SIG-M5 treated with dmso at 0.1 percent for 504 hours (cell line): ENCODE measurements at regions not wholly inside any gene's neighbourhood (a gene's known extent, or its start where the extent isn't known, plus 50 kb on each side); places are given as distances from the start of the nearest gene placed in this dataset.
"Not testable (repeated sequence)": the region's sequence is repeated elsewhere in the genome, so short reads cannot be mapped to it uniquely, and the experiment has no call there.

Source experiments
- DNase-seq: peaks from one replicate; lab custom pipeline; 2025; ENCODE audit not compliant: unreplicated experiment; lab: John Stamatoyannopoulos, UW

- no peak for DNase-seq
Observed at GRCh38 chr20:7151676-7152470, 384.4 kb downstream of the BMP2 start.

DNA sequence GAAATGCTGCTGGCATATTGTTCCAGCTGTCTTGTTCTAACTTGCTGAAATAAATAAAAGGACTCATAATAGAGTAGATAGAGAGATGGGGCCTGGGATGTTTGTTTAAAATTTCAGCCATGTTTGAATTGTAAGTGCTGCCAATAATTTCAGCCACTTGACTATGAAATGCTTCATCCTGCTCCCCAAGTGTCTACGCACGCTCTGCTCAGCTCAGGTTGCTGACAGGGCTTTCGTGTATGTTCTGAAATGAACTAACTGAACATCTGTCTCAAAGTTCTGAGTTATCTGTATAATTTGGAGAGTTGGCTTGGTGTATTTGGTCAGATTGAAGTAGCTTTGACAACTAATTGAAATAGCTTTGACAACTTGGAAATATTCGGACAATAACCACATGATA is 387.8 kb downstream of the BMP2 start:
- no peak for DNase-seq

DNA sequence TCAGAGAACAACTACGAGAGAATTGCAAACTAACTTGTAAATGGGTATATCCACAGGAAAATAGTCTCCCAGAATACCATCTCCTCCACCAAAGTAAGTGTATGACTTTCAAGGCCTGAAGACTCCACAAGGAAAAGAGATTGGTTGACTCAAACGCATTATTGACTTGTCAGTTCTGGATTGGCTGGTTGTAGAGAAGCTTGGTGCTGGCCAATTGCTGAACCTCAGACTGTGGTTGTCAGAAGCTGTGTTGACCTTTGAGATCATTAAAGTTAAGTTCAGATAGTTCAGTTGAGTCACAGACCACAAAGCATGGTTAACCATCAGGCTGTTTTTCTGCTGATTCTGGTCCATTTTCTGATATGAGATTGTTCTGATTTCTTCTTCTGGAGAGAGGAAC is 388.3 kb downstream of the BMP2 start:
- no peak for DNase-seq

- DNase-seq = no peak
Observed at GRCh38 chr20:7159903-7160302, 392.4 kb downstream of the BMP2 start.

DNA sequence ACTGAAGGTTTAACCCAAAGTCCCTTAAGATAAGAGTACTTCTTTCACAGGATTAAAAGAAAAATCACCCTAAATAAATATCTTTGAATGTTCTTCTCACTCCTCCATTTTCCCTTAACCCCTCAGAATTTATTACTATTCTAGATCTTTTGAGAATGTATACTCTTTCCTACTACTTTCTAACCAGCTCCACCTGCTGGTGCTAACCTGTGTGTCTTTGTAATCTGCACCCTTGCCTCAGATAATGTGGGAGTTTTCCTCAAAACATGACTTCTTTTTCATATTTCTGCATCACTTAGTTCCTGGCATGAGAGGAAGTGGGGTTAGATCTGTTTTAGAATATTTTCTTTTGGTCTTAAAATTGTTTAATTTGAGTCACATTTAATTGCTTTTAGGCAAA is 394.2 kb downstream of the BMP2 start:
- peak; percentile 18 for DNase-seq

- no peak for DNase-seq
Observed at GRCh38 chr20:7171911-7172310, 404.4 kb downstream of the BMP2 start.

- no peak for DNase-seq
Observed at GRCh38 chr20:7174554-7174953, 407.1 kb downstream of the BMP2 start.

DNA sequence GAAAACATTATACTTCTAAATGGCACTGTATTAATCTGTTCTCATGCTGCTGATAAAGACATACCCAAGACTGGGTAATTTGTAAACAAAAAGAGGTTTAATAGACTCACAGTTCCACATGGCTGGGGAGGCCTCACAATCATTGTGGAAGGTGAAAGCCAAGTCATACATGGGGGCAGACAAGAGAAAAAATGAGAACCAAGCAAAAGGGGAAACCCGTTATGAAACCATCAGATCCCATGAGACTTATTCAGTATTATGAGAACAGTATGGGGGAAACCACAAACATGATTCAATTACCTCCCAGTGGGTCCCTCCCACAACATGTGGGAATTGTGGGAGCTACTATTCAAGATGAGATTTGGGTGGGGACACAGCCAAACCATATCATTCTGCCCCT is 408.3 kb downstream of the BMP2 start:
- DNase-seq = not testable (repeated sequence)

- no peak for DNase-seq
Observed at GRCh38 chr20:7178004-7178403, 410.5 kb downstream of the BMP2 start.

GRCh38 chr20:7180256-7181045 is 413.0 kb downstream of the BMP2 start:
- no peak for DNase-seq

DNA sequence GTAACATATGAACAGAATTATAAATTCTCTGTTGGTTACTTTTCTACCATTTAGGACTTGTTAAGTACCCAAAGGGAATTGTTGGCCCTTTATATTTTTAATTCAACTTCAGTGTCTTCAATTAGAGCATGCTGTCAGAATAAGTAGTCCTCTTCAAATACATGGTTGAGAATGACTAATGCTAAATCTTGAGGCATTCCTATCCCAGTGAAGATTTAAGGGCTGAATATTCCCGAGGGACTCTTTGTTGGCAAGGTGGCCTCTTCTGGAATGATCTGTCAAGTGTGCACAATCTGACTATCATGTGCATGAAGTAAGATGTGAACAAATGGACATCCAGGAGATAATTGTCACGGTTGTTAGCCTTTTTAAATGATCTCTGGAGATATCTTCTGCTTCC is 421.7 kb downstream of the BMP2 start:
- DNase-seq = no peak

DNA sequence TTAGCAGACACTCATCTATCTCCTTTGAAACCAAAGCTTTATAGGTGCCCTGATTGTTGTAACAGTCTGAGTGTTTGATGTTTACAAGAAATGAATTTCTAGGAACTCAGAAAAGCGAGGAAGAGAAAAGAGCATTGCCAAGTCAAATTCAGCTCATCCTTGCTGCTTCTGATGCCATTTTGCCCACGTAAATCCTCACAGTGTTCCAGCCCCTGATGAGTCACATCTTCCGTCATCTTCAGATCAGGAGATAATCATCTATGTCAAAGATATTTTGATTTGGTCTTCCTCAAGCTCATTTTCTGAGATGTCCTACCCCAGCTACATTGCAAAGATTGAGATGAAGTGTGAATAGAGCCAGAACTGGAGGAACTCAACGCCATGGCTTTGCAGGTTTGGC is 426.2 kb downstream of the BMP2 start:
- no peak for DNase-seq

- no peak for DNase-seq
Observed at GRCh38 chr20:7195704-7196103, 428.2 kb downstream of the BMP2 start.

- DNase-seq = no peak
Observed at GRCh38 chr20:7196481-7196880, 429.0 kb downstream of the BMP2 start.

DNA sequence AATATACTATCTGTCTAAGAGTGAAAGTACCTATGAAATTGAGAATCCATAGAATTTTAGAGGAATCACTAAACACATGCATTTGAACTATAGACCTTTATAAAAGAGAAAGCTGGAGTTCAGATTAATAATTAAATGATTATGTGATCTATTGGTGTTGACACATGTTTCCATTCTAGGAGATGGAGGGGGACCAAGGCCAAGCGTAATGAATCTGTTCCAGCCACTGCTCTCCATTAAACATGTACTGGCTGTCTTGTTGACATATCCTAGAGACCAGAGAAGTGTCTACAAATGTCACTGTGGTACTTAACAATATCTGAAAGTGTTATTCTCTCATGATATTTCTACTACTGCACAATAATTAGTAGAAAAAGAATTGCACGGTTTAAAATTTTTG is 432.4 kb downstream of the BMP2 start:
- no peak for DNase-seq

DNA sequence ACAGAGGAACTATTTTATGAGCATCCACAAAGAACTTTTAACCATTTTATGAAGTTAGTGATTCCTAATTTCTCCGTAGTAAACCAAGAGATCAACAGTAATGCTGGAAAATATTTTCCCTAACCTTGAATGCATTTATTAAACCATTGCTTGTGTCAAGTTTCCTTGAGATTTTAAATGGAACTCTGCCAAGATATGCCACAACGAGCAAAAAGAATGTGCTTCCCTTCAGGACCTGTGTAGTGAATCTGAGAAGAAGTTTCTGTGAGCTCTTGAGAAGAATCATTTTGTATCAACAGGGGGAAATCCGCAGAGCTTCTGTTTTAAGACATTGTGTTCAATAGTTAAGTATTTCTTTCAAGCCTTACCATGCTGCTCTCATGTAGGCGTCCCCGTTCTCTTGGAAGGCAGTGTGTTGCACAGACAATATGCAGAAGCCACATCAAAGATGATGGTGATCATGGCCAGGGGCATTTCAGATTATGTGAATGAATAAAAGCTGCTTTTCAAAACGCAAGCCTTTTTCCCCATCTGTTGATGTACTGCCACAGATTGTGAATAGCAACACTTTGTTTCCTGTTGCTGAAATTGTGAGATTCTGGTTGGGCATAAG is 439.8 kb downstream of the BMP2 start:
- DNase-seq = no peak

DNA sequence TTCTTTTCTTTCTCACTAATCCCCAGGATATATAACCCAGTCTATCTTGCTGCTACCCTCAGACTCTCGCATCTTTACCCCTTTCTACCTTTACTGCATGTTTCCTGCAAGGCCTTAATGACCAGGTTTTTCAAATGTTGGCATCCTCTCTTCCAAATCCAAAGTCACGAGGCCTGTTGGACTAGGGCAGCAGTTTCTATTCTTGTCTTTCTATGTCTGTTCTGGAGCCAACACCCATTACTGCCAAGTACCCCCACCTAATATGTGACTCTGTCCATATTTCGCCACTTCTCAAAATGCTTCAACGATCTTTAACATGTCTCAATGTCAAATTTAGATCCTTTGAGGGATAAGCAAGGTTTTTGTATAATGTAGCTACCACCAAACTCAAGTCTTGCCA is 443.4 kb downstream of the BMP2 start:
- no peak for DNase-seq

- DNase-seq = no peak
Observed at GRCh38 chr20:7214081-7214740, 446.7 kb downstream of the BMP2 start.

DNA sequence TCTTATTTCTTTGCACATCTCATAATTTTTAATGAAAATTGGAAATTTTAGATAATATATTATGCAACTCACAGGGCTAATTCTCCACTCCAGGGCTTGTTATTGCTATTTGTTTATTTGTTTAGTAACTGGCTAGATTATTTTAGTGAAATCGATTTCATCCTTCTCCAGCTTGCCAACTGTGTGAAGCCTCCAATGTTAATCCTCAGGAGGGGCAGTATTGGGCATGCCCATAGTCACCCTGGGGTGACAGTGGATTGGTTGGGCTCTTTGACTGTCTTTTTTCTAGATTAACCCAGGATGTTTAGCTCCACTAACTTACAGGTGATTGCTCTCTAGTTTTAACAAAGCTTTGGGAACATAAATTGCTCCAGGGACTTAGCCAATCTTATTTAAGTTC is 450.1 kb downstream of the BMP2 start:
- DNase-seq = no peak

DNA sequence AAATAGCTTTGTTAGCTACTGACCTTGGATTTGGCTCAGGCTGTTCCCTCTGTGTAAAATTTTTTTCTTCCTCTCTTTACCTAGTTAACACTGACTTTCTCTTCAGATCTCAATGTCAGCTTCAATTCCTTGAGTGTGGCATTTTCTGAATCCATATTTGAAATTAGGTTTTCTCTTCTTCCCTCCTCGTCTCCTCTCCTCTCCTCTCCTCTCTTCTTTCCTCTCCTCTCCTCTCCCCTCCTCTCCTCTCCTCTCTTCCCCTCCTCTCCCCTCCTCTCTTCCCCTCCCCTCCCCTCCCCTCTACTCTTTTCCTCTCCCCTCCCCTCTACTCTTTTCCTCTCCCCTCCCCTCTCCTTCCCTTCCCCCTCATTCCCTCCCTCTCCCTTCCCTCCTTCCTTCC is 453.3 kb downstream of the BMP2 start:
- no peak for DNase-seq

DNA sequence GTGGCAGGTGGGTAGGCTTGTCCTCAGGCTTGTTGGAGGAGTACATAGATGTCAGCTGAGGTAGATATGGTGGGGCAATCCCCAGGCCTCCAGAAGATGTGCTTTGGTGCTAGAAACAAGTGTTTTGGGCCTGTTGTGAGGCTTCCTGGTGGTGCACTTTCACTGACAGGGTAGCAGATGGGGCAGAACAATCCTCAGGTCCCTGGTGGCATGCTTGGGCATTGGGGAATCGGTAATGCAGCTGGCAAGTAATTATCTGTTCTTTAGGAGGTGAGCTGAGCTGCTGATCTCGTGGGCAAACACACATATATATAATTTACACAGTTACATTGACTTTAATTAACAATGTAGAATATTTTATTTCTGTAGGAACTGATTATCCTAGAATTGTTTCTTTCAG is 458.7 kb downstream of the BMP2 start:
- DNase-seq = no peak

- no peak for DNase-seq
Observed at GRCh38 chr20:7231303-7231702, 463.8 kb downstream of the BMP2 start.
